ENCODE measurements at regions not wholly inside any gene's neighbourhood (a gene's known extent, or its start where the extent isn't known, plus 50 kb on each side); places are given as distances from the start of the nearest gene placed in this dataset.

- no peak for TF ChIP-seq POLR2A (IDR thresholded peaks at IDR 0.05; ENCODE audit: low read depth, low read length)
- TF ChIP-seq TAF1 (IDR thresholded peaks at IDR 0.05; ENCODE audit: low read depth, low read length), result no peak
These were observed 829.0 kb upstream of the API5 start for GRCh38 chr11:42482822-42483221.

Measured in GM12891 (cell line).